ENCODE measurements at regions not wholly inside any gene's neighbourhood (a gene's known extent, or its start where the extent isn't known, plus 50 kb on each side); places are given as distances from the start of the nearest gene placed in this dataset.
"Not testable (repeated sequence)": the region's sequence is repeated elsewhere in the genome, so short reads cannot be mapped to it uniquely, and the experiment has no call there.

- not testable (repeated sequence) for TF ChIP-seq EZH2 (IDR thresholded peaks at IDR 0.05; ENCODE audit: low read length, missing control alignments); CTCF (conservative IDR thresholded peaks at IDR 0.05 in 1 of 2, IDR thresholded peaks at IDR 0.05 in 1 of 2; ENCODE audit: low read depth in 1 of 2, low read length in 2 of 2)
Observed at GRCh38 chr10:36734590-36734989, 390.8 kb upstream of the ANKRD30A start.

All from fibroblast of lung (primary cell).